Fibroblast of skin of abdomen (primary cell): ENCODE measurements at regions not wholly inside any gene's neighbourhood (a gene's known extent, or its start where the extent isn't known, plus 50 kb on each side); places are given as distances from the start of the nearest gene placed in this dataset.
"Not testable (repeated sequence)": the region's sequence is repeated elsewhere in the genome, so short reads cannot be mapped to it uniquely, and the experiment has no call there.

Experiments
- DNase-seq: peaks from one replicate; pipeline ENCODE4 v3.0.0-alpha.2; 2013

GRCh38 chr16:9344508-9344907 lies 253.1 kb downstream of the HAPSTR1 start:
- no peak for DNase-seq

- no peak for DNase-seq
Measured at GRCh38 chr16:9345046-9345445, 253.6 kb downstream of the HAPSTR1 start.

GRCh38 chr16:9345880-9346279 lies 254.4 kb downstream of the HAPSTR1 start:
- no peak for DNase-seq

GRCh38 chr16:9348912-9349311 lies 257.5 kb downstream of the HAPSTR1 start:
- no peak for DNase-seq

- not testable (repeated sequence) for DNase-seq
Measured at GRCh38 chr16:9349373-9349960, 258.0 kb downstream of the HAPSTR1 start.

GRCh38 chr16:9350119-9350799 lies 258.8 kb downstream of the HAPSTR1 start:
- not testable (repeated sequence) for DNase-seq

- no peak for DNase-seq
Measured at GRCh38 chr16:9351440-9351839, 260.0 kb downstream of the HAPSTR1 start.

GRCh38 chr16:9351841-9352434 lies 260.5 kb downstream of the HAPSTR1 start:
- DNase-seq, result no peak

- DNase-seq, result no peak
Measured at GRCh38 chr16:9357829-9358228, 266.4 kb downstream of the HAPSTR1 start.

GRCh38 chr16:9360075-9360474 lies 268.6 kb downstream of the HAPSTR1 start:
- DNase-seq, result no peak

GRCh38 chr16:9362050-9362449 lies 270.6 kb downstream of the HAPSTR1 start:
- no peak for DNase-seq

GRCh38 chr16:9362604-9363003 lies 271.2 kb downstream of the HAPSTR1 start:
- no peak for DNase-seq

- DNase-seq, result no peak
Measured at GRCh38 chr16:9363520-9363919, 272.1 kb downstream of the HAPSTR1 start.

GRCh38 chr16:9364721-9365369 lies 273.4 kb downstream of the HAPSTR1 start:
- DNase-seq, result no peak

- no peak for DNase-seq
Measured at GRCh38 chr16:9365370-9365728, 273.9 kb downstream of the HAPSTR1 start.

GRCh38 chr16:9366048-9366969 lies 274.9 kb downstream of the HAPSTR1 start:
- DNase-seq, result no peak

- DNase-seq, result no peak
Measured at GRCh38 chr16:9370061-9370491, 278.6 kb downstream of the HAPSTR1 start.

- DNase-seq, result no peak
Measured at GRCh38 chr16:9371713-9372448, 280.4 kb downstream of the HAPSTR1 start.

- no peak for DNase-seq
Measured at GRCh38 chr16:9372934-9373890, 281.8 kb downstream of the HAPSTR1 start.

- DNase-seq, result no peak
Measured at GRCh38 chr16:9374061-9374460, 282.6 kb downstream of the HAPSTR1 start.

GRCh38 chr16:9378876-9379275 lies 287.4 kb downstream of the HAPSTR1 start:
- no peak for DNase-seq
